ENCODE measurements at regions not wholly inside any gene's neighbourhood (a gene's known extent, or its start where the extent isn't known, plus 50 kb on each side); places are given as distances from the start of the nearest gene placed in this dataset.
"Not testable (repeated sequence)": the region's sequence is repeated elsewhere in the genome, so short reads cannot be mapped to it uniquely, and the experiment has no call there.

DNA sequence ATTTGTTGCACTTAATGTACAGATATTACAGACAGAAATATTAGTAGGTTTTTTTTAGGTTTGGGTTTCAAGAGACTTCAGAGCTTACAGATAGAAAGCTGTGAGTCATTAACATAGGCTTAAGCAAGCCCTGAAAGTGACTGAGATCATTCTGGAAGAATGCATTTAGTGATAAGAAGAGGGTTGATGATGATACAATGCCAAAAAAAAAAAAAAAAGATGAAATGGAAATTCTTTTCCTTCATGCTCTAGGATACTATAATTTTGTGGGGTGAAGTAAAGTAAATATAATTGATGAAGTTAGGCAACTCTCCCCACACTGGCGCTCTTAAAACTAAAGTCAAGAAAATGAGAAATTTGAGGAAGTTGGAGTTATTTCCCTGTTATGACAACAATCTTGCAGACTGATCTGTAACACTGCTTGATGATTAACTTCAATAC lies 169.4 kb upstream of the ZNF385D start:
- peaks cover 2 to 5% (median 4%) of the 10 kb centered on the region in 3 donors for H3K9me3 Mint-ChIP-seq
- H3K4me1 Mint-ChIP-seq, result no peaks in the 10 kb centered on the region

DNA sequence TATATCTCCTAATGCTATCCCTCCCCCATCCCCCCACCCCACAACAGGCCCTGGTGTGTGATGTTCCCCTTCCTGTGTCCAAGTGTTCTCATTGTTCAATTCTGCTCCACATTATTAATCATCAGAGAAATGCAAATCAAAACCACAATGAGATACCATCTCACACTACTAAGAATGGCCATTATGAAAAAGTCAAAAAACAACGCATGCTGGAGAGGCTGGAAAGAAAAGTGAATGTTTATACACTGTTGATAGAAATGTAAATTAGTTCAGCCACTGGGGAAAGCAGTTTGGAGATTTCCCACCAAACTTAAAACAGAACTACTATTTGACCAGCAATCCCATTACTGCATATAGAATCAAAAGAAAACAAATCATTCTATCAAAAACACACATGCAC lies 172.1 kb upstream of the ZNF385D start:
- not testable (repeated sequence) for H3K4me1 Mint-ChIP-seq, H3K4me3 Mint-ChIP-seq, H3K27me3 Mint-ChIP-seq, H3K36me3 Mint-ChIP-seq, H3K27ac Mint-ChIP-seq
- H3K9me3 Mint-ChIP-seq, result peaks cover 7 to 11% (median 7%) of the 10 kb centered on the region in 3 donors

More for the DNA sequence above, 169.4 kb upstream of the ZNF385D start:
- no peak overlapping the region for H3K4me3 Mint-ChIP-seq
- no peak overlapping the region for H3K27ac Mint-ChIP-seq
- H3K36me3 Mint-ChIP-seq, result no peaks in the 10 kb centered on the region
- no peaks in the 10 kb centered on the region for H3K27me3 Mint-ChIP-seq

DNA sequence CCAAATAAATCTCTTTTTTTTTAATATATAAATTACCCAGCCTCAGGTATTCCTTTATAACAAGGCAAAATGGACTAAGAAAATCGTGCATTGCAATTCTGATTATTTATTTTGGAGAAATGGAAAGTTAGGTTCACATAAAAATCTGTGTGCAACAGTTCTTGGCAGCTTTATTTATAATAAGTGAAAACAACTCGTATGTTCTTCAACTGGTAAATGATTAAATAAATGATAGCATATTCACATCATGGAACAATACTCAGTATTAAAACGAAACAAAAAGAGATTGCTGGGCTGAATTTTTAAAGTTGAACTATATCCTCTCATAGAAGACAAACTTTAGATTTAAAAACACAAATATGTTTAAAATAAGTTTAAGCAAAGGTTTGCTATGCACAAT lies 176.3 kb upstream of the ZNF385D start:
- peaks cover 5 to 11% (median 7%) of the 10 kb centered on the region in 3 donors for H3K9me3 Mint-ChIP-seq
- H3K27me3 Mint-ChIP-seq, result no peaks in the 10 kb centered on the region
- H3K36me3 Mint-ChIP-seq, result no peaks in the 10 kb centered on the region
- no peaks in the 10 kb centered on the region for H3K4me1 Mint-ChIP-seq
- H3K27ac Mint-ChIP-seq, result no peak overlapping the region
- H3K4me3 Mint-ChIP-seq, result no peak overlapping the region

DNA sequence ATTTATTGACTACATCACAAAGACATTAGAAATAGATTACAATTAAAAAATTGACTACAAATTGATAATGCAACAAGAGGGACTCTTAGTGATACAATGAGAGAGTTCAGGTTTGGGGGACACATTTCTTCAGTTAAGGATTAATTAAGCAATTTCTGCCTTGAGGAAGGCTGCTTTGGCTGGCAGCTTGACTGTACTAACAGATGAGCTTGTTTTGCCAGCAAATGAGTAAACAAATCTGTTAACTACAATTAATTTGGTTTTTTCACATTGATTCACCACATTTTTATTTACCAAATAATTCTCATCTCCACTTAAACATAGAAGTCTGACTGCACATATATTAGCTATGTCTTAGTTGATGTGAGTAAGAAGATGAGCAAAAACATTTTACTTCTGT lies 183.6 kb upstream of the ZNF385D start:
- Mint-ChIP-seq H3K36me3 (no peaks in the 10 kb centered on the region), H3K27me3 (no peaks in the 10 kb centered on the region), H3K4me3 (no peak overlapping the region), H3K9me3 (peaks cover 0 to 4% (median 0%) of the 10 kb centered on the region in 3 donors), H3K27ac (no peak overlapping the region), H3K4me1 (no peaks in the 10 kb centered on the region)

DNA sequence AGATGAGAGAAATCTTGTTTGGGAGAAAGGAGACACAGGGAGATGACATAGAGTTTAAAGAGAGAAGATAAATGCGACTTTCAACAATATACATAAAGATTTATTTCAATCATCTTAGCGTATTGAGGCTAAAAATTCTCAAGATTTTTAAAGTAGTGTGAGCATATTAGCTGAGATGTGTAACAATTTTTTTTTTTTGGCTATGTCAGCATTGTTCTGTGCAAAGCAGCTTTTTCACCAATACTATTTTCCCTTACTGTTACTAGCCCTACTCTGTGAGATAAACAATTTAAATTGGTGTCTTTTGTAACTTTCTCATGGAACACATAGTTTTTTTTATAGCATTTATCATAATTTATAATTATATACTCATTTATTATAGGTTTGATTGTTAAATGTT lies 185.2 kb upstream of the ZNF385D start:
- Mint-ChIP-seq H3K27me3 (no peaks in the 10 kb centered on the region), H3K36me3 (no peaks in the 10 kb centered on the region), H3K4me3 (no peak overlapping the region), H3K9me3 (peaks cover 0 to 11% (median 0%) of the 10 kb centered on the region in 3 donors), H3K4me1 (no peaks in the 10 kb centered on the region), H3K27ac (no peak overlapping the region)

DNA sequence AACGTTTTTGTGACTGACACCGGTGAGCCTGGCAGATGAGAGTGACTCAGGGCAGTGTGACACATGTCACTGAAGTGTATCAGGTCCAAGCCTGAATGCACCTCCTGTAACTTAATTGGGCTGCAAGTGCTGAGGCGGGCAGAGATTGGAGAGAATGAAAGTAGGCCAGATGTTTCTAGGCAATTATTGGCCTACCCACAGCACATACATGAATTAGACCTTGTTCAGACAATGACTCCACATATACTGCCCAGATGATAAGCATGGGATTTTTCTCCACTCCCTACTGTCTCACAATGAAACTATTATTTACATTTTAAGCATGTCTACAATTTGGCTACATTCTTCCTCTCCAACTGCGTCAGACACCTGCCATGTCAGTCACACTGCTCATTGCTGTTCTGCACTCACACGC lies 187.3 kb upstream of the ZNF385D start:
- Mint-ChIP-seq H3K27me3 (no peaks in the 10 kb centered on the region), H3K9me3 (peaks cover 0 to 11% (median 3%) of the 10 kb centered on the region in 3 donors), H3K4me3 (no peak overlapping the region), H3K27ac (no peak overlapping the region), H3K36me3 (no peaks in the 10 kb centered on the region), H3K4me1 (no peaks in the 10 kb centered on the region)

DNA sequence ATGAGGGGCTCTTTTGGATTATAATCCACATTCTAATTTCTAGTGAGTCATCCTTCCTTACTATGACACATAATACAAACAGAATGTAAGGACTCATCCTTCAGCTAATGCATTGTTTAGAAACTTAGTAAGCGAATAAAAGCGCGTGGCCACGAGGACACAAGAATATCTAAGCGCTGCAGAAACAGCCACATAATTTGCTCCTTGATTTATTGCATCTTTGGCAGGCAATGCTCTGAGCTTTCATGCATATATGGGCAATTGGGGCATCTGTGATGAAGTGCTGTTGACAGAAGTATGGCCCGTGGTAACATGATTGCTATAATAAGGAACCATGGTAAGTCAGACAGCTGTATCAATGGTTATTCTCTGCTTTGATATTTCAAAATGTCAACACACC lies 191.3 kb upstream of the ZNF385D start:
- Mint-ChIP-seq H3K36me3 (no peaks in the 10 kb centered on the region), H3K27ac (no peak overlapping the region), H3K27me3 (no peaks in the 10 kb centered on the region), H3K4me1 (no peaks in the 10 kb centered on the region), H3K4me3 (no peak overlapping the region), H3K9me3 (peaks cover 0 to 11% (median 3%) of the 10 kb centered on the region in 3 donors)

DNA sequence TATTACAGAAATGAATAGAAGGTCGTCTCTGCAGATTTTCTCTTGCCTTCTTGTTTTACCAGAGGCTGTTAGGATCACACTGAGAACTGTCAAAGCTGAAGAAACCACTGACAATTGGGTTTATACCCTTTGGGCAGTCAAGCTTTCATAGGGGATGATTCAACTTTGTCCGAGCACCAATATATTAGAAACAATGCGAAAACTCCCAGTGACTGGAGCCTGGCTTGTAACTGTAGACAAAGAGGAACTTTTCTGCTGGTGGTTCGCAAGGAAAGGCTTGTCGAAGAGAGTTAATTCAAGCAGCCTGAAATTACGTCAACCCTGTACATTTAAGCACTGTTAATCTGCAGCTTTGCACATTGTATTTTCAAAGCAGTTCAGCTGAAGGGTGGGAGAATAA lies 193.2 kb upstream of the ZNF385D start:
- Mint-ChIP-seq H3K4me3 (no peak overlapping the region), H3K27ac (no peak overlapping the region), H3K36me3 (no peaks in the 10 kb centered on the region), H3K4me1 (no peaks in the 10 kb centered on the region), H3K27me3 (no peaks in the 10 kb centered on the region), H3K9me3 (peaks cover 0 to 7% (median 3%) of the 10 kb centered on the region in 3 donors)

DNA sequence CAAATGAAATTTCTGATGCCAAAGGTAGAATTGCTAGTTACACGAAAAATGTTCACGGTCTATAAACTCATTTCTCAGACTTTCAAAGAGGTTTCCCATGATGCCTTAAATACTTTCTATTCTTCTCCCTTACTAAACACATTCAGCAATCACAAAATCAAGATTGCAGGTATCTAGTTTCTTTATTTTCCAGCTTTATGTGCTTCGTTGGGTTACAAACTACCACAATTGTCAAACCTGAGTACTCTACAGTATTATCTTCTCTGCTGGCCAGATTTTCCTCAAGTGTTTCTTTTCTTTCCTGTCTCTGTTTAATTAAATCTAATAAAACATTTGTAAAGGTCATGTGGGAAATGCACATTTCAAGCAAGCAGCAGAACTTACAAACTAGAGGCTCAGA lies 201.8 kb upstream of the ZNF385D start:
- no peaks in the 10 kb centered on the region for H3K27me3 Mint-ChIP-seq
- H3K36me3 Mint-ChIP-seq, result no peaks in the 10 kb centered on the region
- H3K27ac Mint-ChIP-seq, result no peak overlapping the region
- H3K9me3 Mint-ChIP-seq, result peaks cover 0 to 12% (median 0%) of the 10 kb centered on the region in 3 donors
- H3K4me3 Mint-ChIP-seq, result no peak overlapping the region
- H3K4me1 Mint-ChIP-seq, result no peaks in the 10 kb centered on the region

DNA sequence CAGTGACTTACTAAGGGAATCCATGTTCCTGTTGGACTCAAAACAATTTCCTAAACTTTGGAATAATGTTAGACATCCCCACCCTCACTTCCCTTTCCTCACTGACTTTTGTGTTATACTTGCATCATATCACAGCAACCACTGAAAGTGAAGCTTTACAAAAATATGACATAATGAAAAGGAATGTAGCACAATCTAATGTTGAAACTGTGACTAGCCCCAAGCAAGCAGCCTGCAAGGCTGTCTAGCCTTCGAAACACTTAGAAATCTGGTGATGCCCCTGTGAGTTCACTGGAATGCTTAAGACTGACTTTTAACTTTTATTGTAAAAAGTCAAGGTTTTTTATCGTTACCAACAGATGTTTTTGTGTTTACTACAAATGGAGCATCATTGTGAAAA lies 203.7 kb upstream of the ZNF385D start:
- no peaks in the 10 kb centered on the region for H3K27me3 Mint-ChIP-seq
- peaks cover 0 to 12% (median 1%) of the 10 kb centered on the region in 3 donors for H3K9me3 Mint-ChIP-seq
- no peak overlapping the region for H3K27ac Mint-ChIP-seq
- H3K4me3 Mint-ChIP-seq, result no peak overlapping the region
- no peaks in the 10 kb centered on the region for H3K36me3 Mint-ChIP-seq
- no peaks in the 10 kb centered on the region for H3K4me1 Mint-ChIP-seq

DNA sequence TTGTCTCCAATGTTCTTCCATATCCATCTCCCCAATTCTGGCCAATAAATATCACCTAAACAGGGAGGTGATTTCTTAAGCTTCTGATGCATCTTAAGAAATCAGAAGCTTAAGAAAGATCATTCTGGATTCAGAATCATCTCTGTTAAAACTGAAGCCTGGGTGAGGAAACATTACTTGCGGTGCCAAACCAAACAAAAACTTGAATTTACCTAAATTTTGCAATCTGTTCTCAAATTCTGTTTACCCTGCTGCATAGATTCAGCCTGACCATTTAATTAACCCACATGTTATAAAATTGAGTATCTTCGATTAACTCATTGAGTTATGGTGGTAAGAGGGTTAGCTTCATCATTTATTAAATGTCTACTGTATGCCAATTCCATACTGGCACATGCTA lies 204.4 kb upstream of the ZNF385D start:
- H3K4me3 Mint-ChIP-seq, result no peak overlapping the region
- no peak overlapping the region for H3K27ac Mint-ChIP-seq
- H3K36me3 Mint-ChIP-seq, result no peaks in the 10 kb centered on the region
- peaks cover 0 to 9% (median 1%) of the 10 kb centered on the region in 3 donors for H3K9me3 Mint-ChIP-seq
- H3K4me1 Mint-ChIP-seq, result no peaks in the 10 kb centered on the region
- no peaks in the 10 kb centered on the region for H3K27me3 Mint-ChIP-seq

DNA sequence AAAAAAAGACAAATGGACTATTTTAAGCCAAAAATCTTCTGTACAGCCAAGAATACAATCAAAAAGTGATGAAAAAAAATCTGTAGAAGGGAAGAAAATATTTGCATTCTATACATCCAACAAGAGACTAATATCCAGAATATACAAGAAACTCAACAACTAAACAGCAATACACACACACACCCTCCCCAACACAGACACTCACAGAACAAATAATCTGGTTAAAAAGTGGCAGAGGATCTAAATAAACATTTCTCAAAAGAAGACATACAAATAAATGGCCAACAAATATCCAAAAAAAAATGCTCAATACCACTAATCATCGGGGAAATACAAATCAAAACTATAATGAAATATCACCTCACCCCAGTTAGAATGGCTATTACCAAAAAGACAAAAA lies 209.0 kb upstream of the ZNF385D start:
- H3K36me3 Mint-ChIP-seq, result no peaks in the 10 kb centered on the region
- peaks cover 0 to 5% (median 1%) of the 10 kb centered on the region in 3 donors for H3K9me3 Mint-ChIP-seq
- H3K27me3 Mint-ChIP-seq, result no peaks in the 10 kb centered on the region

DNA sequence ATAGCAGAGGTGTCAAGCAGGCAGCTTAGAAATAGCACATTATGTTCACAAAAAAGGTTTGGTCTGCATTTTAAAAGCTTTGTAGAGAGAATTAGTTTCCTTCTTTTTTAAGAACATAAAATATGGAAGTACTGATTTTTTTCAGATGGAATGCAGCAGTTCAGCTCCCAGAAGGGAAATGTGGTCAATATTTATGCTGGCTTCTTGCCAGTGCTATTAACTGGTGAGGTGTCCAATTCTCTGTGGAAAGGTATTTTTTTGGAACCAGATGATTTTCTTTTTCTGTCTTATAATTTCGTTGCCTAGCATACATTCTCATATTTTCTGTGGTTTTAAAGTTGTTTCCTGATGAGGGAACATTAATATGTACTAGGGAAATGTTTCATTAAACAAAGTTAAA lies 211.4 kb upstream of the ZNF385D start:
- no peak overlapping the region for H3K4me3 Mint-ChIP-seq
- no peaks in the 10 kb centered on the region for H3K27me3 Mint-ChIP-seq
- H3K27ac Mint-ChIP-seq, result no peak overlapping the region
- H3K9me3 Mint-ChIP-seq, result peaks cover 0 to 3% (median 1%) of the 10 kb centered on the region in 3 donors
- H3K36me3 Mint-ChIP-seq, result no peaks in the 10 kb centered on the region
- H3K4me1 Mint-ChIP-seq, result no peaks in the 10 kb centered on the region

More for the DNA sequence above, 209.0 kb upstream of the ZNF385D start:
- Mint-ChIP-seq H3K27ac (no peak overlapping the region), H3K4me1 (no peaks in the 10 kb centered on the region), H3K4me3 (no peak overlapping the region)

DNA sequence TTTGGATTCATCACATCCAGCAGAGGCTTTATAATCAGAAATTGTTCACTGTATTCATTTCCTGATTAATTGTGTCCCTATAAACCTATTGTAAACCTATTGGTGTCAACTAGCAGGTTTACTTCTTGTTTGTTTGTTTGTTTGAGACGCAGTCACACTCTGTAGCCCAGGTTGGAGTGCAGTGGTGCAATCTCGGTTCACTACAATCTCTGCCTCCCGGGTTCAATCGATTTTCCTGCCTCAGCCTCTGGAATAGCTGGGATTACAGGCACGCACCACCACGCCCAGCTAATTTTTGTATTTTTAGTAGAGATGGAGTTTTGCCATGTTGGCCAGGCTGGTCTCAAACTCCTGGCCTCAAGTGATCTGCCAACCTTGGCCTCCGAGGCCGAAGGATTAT lies 215.4 kb upstream of the ZNF385D start:
- H3K36me3 Mint-ChIP-seq, H3K9me3 Mint-ChIP-seq, H3K27ac Mint-ChIP-seq, H3K4me3 Mint-ChIP-seq, H3K27me3 Mint-ChIP-seq, H3K4me1 Mint-ChIP-seq: not testable (repeated sequence)

DNA sequence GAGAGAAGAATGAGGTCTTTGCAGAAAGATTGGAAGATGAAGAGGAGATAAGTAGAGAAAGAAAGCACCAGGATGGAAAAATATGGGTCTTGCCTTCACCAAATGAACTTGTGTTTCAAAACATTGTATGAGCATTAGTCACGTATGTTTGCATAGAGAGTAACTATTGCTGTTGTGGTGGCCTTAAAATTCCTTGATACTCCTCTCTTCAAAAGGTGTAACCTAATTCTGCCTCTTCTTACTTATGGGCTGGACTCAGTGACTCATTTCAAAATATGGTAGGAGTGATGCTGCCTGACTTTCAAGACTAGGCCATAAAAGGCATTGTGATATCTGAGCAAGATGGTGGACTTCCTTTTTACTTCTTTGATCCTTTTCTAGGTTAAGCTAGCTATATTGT lies 228.7 kb upstream of the ZNF385D start:
- H3K4me1 Mint-ChIP-seq, result no peaks in the 10 kb centered on the region
- H3K27me3 Mint-ChIP-seq, result no peaks in the 10 kb centered on the region
- no peak overlapping the region for H3K27ac Mint-ChIP-seq
- H3K36me3 Mint-ChIP-seq, result no peaks in the 10 kb centered on the region
- peaks cover 2 to 17% (median 7%) of the 10 kb centered on the region in 3 donors for H3K9me3 Mint-ChIP-seq
- no peak overlapping the region for H3K4me3 Mint-ChIP-seq

DNA sequence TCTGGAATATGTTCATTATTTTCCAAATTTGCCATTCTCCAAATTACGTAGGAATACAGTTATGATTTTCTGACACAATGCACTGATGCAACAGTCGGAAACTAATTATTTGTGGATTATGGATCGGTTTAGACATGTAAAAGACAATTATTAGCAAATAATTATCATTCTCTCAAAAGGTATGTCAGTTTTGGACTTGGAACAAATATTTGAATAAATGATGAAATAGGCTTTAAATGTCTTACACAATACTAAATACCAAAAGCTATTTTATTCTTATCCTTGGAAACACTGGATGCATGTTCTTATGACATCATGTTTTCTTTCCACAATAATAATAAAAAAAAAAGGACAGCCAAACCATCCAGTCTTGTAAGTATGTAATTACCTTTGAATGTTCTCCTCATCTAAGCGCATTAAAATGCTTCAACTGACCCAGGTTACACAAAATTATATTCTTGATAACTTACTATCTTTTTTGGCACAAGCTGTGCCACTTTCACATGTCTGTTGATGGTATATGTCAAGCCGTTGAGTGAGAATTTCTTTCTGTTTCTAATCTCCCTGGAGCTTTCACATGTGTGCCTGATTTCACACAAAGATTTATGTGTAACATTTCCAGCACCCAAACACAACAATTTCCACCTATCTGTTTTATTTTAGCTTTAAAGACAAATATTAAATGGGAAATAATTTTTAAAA lies 238.5 kb upstream of the ZNF385D start:
- peaks cover 0 to 2% (median 0%) of the 10 kb centered on the region in 3 donors for H3K9me3 Mint-ChIP-seq
- no peak overlapping the region for H3K27ac Mint-ChIP-seq
- H3K4me1 Mint-ChIP-seq, result no peaks in the 10 kb centered on the region
- no peaks in the 10 kb centered on the region for H3K36me3 Mint-ChIP-seq
- no peak overlapping the region for H3K4me3 Mint-ChIP-seq
- H3K27me3 Mint-ChIP-seq, result no peaks in the 10 kb centered on the region
